GM21723 (cell line): ENCODE measurements at regions not wholly inside any gene's neighbourhood (a gene's known extent, or its start where the extent isn't known, plus 50 kb on each side); places are given as distances from the start of the nearest gene placed in this dataset.
"Not testable (repeated sequence)": the region's sequence is repeated elsewhere in the genome, so short reads cannot be mapped to it uniquely, and the experiment has no call there.

Experiments
- ATAC-seq: cut with Tn5 transposase; IDR thresholded peaks from one replicate; pipeline ENCODE4 v1.9.1; 2021; ENCODE audit warnings: mild to moderate bottlenecking, moderate library complexity; ENCODE audit not compliant: unreplicated experiment

DNA sequence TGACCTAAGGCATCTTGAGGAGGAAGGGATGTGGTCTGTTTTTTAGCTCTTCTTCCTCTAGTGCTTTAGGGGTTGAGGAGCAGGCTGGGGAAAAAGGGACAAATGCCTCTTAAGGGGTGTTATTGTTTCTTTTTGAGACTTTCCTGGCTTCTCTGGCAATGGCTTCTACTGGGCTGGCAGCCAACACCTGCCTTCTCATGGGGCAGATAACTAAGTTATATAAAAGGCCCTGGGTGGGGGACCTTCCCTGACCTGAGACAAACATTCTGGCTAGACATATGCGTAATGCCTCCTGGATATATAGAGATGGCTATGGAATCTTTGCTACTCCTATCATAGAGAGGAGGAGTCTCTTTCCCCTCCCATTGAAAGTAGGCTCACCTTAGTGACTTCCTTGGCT, 179.2 kb upstream of the PROK2 start:
- ATAC-seq = no peak

DNA sequence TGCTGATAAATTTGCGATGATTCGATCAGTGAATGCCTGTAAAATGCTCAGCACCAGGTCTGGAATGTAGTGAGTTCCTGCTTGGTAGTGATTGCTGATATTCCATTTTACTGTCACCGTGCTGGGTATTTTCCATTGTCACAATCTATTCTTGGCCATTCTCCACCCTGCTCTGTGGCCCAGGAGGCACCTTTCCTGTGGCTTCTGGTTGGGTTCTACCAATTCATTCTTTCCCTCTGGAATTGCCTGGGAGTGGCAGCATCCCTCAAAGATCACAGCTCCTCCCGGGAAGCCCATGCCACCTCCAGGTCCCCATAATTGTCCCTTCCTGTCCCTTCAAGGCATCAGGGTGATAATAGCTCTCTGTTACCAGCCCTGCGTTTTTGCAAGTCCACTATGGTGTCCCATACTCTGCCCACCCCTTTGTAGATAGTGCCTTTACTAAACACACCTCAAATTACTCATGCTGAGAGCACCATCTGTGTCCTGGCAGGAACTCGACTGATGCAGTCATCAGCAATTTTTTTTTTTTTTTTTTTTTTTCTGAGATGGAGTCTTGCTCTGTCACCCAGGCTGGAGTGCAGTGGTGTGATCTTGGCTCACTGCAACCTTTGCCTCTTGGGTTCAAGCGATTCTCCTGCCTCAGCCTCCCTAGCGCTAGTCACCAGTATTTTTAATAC, 177.8 kb upstream of the PROK2 start:
- no peak for ATAC-seq

DNA sequence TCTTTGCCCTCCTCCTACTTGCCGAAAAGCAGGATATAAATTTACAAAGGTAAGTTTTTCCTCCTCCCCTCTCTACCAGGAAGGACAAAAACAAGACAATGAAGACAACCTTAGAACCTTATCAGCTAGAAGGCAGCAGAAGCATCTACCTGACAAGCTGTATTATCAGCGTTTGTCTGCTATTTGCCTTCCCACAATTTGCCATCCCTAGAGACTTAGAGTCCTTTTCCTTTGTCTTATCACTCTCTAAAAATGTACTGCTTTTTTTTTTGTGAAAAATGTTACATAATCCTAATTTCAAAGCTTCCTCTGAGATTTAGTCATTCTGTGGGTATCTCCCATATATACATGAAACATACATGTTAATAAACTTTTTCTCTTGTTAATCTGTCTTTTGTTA, 176.9 kb upstream of the PROK2 start:
- ATAC-seq = no peak

DNA sequence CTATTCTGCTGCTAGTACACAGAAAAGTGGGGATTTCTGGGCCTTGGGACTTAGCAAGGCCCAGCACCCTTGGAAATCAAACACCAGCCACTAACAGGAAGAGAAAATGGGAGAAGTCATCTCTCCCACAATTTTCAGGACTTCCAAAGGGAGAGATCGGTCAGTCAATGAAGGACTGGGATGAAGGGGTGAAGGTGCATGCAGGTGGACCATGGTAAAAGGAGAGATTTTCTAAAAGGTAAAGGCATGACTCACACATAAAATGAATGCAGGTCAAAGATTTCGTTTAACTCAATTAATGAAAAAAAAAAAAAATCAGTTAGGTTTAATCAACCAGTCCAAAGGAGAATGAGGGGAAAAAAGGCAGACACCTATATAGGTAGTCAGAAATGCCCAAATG, 176.4 kb upstream of the PROK2 start:
- ATAC-seq = no peak

DNA sequence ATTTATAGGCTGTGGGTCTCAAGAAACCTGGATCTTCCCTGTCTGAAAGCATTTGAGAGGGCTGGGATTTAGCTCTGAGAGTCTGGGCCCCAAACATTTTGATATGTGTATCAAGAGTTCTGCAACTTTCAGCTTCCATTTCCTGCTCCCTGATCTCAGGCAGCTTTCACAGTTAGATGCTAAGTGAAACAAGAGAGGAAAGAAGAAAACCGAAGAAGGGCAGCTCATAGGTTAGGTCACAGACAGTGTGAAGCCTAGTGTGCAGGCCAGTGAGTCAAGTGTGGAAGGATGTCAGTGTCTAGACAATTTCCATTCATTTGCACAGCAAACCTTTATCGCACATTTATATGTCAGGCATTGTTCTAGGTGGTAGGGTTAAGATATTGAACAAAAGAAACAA, 173.6 kb upstream of the PROK2 start:
- no peak for ATAC-seq

DNA sequence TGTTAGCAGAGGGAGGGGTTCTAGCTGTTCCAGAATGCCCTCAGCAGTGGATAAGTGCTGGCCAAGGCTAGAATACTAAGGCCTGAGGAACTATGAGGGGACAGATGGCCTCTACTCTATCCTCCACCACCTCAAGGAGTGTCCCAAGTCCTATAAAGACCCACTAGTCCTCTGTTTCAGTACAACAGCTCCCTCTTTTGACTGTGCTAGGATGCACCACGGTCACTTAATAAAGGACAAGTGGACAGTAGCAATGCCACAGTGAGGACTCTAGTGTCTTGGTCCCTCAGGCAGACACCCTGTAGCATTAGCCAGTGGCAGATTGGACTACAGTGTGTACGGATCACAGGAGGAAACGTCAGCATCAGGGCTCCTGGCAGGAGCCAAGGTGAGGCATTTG, 171.8 kb upstream of the PROK2 start:
- no peak for ATAC-seq

DNA sequence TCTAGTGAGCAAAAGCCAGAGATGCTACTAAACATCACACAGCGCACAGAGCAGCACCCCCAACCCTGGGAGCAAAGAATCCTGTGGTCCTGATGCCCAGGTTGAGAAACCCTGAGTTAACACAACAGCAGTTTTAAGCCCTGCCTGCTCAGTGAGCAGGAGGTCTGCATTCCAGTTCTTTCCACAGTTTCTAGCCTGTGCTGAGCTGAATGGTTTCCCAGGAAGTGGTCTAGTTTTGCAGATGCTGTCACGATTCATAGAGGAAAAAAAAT, 171.1 kb upstream of the PROK2 start:
- ATAC-seq = peak; percentile 16

DNA sequence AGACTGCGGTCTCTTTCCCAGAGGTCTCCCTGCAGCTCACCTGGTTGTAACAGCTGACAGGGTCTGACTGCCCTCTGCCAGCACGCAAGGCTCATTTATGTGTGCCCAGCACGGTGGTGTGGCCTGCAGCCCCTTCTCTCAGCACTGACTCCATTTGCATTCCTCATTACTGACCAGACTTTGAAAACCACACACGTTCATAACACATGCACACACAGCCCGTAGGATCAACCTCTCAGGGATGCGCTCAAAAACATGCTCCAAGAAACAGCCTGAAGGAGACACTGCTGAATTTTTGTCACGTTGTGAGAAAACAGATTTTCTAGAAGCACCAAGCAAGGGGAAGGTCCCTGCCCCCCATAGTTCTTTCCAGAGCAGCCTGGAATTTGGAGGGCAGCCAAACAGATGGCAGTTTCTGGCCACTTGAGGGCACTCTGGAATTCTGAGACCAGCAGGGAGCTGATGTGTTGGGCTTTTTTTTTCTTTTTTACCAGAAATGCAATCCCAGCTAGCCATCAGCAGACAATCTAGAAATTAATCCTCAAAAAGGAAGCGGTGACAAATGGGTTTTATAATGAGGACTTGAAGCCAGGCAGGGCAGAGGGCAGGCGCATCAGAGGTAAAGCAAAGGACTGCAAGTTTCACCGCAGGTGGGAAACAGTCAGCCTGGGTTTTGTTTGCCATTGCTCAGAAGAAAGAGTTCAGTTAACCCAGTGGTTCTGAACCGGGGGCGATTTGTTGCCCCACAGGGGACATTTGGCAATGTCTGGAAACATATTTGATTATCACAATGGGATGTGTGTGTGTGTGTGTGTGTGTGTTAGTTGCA, 170.5 kb upstream of the PROK2 start:
- peak; percentile 46 for ATAC-seq

DNA sequence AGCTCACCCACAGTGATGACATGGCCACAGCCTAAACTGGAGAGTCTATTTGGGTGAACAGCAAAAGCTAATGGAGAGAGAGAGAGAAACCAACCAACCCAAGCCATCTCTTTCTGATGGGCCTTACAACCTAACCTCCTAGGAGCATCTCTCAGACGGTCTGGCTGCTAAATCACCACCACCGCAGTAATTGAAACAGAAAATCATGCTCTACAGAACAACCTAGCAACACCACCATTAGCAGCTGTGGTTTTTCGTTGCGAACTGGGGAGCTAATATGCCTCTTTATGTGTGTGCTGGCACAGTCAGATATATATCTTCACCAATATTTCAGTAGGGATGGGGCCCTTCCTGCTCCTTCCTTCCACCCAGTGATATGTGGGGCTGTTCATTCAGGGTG, 166.9 kb upstream of the PROK2 start:
- ATAC-seq = no peak

DNA sequence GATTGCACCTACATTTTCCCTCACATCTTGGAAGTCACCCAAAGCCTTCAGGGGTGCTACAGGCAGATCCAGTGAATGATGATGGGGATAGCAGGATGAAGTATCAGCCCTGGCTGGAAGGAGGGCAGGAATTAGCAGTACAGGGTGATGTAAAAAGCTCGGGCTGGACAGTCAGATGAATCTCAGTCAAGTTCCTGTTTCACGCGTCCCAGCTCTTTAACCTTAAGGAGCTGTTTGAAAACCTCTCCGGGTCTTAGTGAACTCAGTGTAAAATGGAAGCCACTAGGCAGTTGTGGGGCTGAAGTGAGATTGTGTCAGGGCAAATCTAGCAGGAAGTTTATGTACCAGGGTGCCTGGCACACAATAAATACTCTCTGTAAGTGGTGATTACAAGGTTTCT, 166.4 kb upstream of the PROK2 start:
- no peak for ATAC-seq

DNA sequence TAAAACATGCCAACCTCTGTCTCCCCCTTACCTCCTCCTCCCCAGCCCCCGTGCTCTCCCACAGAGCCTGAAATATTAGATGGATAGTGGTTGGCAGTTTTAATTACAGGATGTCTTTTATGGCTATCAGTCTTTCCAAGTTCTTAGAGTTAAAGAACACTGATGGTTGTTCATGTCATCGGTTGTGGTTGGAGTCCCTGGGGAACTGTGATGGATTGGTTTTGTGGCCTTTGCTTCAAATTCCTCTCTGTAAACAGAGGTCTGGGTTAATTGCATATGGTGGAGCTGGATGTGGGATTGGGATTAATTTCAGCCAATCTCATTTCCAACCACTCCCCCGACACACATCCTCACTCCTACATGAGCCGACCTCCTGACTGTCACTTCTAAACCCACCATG, 164.5 kb upstream of the PROK2 start:
- no peak for ATAC-seq

DNA sequence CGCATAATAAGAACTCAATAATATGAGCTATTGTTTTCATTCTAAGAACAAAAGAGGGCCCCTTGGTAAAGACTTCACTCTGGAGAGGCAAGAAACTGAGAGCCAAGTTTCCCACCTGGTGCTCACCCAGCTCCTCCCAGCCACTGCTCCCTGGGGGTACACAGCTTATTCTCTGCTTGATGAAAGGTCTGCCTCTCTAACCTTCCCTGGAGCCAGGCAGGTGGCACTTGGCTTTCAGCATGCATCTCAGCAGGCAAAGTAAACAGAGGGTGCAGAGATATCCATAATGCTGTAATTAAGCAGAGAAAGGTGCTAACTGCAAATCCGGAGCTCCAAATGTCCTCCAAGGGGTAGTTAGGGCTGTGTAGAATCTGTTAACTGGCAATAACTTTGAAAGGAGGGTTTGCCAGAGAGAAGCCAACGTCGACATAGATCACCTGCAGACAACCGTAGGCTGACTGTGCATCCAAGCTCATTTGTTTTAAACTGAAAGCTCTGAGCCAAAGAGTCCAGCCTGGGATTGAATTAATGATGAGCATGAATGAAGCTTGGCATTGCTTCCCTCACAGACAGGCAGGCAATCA, 159.6 kb upstream of the PROK2 start:
- no peak for ATAC-seq

DNA sequence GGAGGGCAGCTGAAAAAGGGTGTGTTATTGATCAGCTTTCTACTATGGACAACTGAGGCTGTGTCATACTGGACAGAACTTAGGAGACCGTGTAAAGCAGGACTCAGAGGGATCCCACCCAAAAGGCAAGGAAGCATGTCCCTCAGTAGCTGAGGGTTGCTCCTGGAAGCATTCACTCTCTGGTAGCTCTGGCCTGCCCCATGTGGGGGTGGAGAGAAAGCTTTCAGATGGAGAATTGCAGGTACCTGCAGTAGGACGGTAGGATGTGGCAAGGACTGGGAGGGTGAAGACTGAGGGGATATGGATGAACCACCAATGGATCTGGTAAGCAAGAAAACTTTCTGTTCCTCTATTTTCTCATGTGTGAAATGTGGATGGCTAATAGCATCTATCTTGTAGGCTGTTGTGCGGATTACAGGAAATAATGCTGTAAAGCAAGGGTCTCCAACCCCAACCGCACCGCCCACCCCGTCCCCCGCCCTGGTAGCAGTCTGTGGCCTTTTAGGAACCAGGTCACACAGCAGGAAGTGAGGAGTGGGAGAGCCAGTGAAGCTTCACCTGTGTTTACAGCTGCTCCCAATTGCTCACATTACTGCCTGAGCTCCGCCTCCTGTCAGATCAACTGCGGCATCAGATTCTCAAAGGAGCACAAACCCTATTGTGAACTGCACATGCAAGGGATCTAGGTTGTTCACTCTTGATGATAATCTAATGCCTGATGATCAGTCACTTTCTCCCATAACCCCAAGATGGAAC, 157.7 kb upstream of the PROK2 start:
- no peak for ATAC-seq

DNA sequence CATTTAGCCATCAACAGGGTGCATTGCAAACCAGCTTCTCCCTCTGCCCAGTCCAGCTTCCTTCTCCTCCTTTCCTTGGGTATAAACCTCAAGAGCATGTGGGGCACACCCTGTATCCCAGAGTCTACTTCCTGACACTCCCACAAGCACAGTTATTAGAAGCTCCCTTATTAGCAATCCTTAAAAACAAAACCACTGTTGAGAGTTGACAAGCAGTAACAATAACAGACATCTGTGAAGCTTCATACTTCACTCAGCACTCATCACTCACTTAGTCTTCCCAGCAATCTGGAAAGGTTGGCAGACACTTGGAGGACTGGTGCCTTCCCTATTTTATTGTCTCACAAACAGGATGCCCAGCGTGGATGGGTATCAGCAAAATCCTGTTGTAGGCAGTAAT, 155.5 kb upstream of the PROK2 start:
- no peak for ATAC-seq

DNA sequence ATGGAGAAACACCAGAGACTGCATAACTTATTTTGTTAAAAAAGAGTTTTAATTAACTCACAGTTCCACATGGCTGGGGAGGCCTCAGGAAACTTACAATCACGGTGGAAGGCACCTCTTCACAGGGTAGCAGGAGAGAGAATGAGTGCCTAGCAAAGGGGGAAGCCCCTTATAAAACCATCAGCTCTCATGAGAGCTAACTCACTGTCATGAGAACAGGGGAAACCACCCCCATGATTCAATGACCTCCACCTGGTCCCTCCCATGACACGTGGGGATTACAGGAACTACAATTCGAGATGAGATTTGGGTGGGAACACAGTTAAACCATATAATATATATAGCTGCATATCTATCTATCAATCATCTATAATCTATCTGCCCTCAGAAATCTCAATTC, 153.1 kb upstream of the PROK2 start:
- not testable (repeated sequence) for ATAC-seq

DNA sequence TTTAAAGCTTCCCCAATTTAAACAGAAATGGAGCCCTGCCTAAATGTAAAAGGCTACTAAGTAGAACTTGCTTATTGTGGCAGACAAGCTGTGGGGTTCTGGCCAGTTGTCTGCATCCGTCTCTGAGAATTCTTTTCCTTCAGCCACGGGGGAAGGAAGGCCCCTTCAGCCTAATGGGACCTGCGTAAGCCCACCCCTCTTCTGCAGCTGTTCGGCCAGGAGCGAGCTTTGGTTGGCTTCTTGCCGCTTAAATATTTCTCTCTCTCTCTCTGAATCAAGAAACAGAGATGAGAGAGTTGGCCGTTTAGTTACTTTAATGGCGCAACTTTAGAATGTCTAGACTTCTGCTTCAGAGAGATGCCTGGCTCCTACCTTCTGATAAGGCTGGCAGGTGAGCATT, 151.7 kb upstream of the PROK2 start:
- ATAC-seq = no peak

DNA sequence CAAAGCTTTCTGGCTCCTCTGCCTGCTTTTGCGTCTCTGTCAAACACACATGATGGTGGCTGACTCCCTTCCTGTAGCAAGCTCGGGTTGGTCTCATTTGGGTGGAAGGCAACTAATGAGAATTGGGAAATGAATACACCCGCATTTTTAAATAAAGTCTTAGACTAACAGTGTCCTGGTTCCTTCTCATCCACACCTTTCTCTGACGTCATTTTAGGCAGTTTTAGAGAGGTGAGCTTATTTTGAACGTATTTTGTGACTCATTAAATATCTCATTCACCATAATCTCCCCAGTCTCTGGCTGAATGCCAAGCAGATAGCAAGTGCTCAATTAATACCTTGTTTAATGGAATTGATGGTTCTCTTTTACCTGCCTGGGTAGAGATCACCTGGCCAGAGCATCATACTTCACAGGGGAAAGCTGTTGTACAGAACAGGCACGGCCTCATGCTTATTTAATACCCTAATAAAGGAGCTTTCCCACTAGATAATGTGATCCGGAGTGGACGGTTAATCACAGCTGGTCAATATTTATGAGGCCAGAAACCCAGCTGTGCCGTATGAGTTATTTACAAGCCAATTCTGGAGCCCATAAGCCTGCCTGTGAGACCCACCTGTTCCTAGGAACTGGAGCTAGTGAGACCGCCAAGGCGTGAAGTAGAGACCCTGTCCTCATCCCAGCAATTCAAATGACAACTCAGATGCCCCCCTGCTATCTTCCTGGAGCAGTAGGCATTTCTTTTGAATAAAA, 149.7 kb upstream of the PROK2 start:
- ATAC-seq = no peak

DNA sequence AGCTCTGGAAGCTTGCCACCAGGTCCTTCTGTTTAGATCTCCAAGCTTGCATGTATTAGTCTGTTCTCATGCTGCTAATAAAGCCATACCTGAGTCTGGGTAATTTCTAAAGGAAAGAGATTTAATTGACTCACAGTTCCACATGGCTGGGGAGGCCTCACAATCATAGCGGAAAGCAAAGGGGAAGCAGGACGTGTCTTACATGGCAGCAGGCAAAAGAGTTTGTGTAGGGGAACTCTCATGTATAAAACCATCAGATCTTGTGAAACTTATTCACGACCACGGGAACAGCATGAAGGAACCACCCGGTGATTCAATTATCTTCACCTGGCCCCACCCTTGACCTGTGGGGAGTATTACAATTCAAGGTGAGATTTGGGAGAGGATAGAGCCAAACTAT, 147.0 kb upstream of the PROK2 start:
- no peak for ATAC-seq

DNA sequence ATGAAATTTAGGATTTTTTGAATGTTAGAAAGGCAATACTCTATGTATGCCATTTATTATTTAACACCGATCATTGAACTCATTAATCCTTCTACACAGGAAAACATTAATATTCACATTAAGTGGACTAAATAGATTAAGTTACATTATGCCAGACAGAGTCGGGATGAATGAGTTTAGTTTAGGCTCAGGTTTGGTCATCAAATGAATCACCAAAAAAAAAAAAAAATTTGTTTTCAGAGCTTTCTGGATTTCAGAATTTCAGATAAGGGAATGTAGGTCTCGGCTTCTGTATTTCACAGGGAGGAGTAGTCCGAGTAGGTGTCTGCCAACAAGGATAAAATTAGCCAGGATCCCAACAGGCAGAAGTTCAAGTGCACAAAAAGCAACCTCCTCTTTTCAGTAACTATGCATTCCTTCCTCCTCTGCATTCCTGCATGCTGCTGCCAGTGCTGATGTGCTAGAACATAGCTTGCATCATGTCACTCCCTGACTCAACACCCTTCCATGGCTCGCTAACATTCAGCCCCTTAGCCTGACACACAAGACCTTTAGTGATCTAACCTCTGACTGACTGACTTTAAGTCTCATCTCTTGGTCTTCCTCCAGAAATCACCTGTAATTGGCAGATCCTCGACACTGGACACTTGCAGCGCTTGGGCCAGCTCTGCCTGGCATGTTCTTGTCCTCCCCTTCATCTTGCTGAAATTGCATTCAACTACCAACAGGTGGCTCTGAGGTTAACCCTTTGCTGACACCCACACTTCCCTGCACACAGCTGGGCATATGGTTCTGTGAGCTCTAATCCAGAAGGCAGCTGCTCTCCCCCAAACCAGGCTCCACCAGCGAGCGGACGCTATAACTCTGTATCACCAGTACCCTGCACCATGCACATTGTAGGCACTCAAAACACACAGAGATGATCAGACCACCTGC, 145.4 kb upstream of the PROK2 start:
- ATAC-seq = no peak

DNA sequence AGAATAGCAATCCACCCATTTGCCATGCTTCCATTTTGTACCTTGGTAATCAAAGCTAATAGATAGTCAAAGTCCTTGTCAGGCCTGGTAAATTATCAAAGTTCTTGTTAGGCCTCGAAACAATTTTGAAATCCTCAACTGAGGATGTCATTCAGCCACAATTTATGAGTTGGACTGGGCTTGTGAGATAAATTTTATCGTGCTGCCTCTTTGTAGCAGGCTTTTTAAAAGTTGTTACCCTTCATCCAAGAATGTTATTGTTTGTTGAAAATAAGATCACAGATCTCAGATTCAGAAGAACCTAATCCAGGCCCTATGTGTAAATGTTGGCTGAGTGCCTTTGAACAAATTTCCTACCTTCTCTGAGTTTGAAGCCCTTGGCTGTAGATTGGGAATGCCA, 143.3 kb upstream of the PROK2 start:
- no peak for ATAC-seq
